ENCODE measurements at regions not wholly inside any gene's neighbourhood (a gene's known extent, or its start where the extent isn't known, plus 50 kb on each side); places are given as distances from the start of the nearest gene placed in this dataset.

DNA sequence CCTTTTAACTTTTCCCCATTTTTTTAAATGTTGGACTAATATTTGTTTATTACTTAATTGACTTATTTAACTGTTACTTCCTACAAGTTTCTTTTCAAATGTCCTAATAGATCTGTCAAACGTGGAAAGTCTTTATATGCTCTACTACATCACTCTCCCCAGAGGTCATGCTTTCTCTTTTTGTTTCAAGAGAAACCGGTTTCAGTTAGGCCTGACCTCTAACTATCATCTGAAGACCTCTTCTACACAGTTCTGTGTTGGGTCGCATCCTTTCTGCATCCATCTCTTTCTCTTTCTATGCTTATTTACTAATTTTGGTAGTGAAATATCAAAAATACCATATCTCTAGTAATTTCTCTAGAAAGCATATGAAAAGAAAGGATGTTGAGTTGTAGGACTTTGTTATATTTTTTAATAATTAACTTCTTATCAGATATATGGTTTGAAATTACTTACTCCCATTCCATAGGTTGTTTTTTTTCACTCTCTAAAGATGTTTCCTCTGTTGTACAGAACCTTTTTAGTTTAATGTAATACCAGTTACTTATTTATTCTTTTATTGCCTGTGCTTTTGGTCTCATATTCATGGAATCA is 781.2 kb upstream of the ARPP21 start:
- H3K4me1 Mint-ChIP-seq = peaks cover 0 to 5% of the 10 kb centered on the region in 2 donors
- ATAC-seq (replicated peaks) (no peak), DNase-seq (no peak)
- H3K27me3 Mint-ChIP-seq = no peaks in the 10 kb centered on the region
- H3K27ac Mint-ChIP-seq = no peak overlapping the region
- no peak overlapping the region for H3K4me3 Mint-ChIP-seq
- no peaks in the 10 kb centered on the region for H3K36me3 Mint-ChIP-seq
- H3K9me3 Mint-ChIP-seq = no peaks in the 10 kb centered on the region

DNA sequence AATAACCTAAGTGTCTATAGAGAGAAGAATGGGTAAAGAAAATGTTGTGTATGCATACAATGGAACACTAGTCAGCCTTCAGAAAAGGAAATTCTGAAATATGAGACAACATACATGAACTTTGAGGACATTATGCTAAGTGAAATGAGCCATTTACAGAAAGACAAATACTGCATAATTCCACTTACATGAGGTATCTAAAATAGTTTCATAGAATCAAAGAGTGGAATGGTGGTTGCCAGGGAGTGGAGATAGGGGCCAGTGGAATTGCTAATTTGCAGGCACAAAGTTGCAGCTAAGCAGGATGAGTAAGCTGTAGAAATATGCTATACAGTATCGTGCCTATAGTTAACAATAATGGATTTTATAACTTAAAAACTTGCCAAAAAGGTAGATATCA is 779.6 kb upstream of the ARPP21 start:
- Mint-ChIP-seq H3K36me3 (no peaks in the 10 kb centered on the region), H3K4me1 (peaks cover 5 to 8% of the 10 kb centered on the region in 2 donors), H3K4me3 (no peak overlapping the region), H3K9me3 (no peaks in the 10 kb centered on the region), H3K27me3 (no peaks in the 10 kb centered on the region), H3K27ac (no peak overlapping the region)
- ATAC-seq (replicated peaks) (no peak), DNase-seq (no peak)

DNA sequence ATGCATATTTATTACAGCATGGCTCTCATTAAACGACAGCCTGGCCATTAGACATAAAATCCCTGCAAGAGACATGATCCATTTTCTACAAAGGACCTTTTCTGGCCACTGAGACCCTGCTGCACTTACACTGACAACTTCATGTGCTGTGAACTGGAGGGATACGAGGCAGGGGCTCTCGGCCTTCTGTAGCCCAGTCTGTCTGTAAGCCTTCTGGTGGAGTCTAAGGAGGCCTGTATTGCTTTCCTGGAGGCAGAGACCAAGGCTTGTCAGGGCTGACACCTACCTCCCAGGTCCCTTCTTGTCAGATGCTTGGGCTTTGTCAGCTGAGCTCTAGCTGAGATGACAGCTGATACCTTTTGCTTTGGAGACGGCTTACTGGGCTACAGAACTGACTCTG is 776.9 kb upstream of the ARPP21 start:
- Mint-ChIP-seq H3K9me3 (no peaks in the 10 kb centered on the region), H3K36me3 (no peaks in the 10 kb centered on the region), H3K4me1 (peaks cover 1 to 8% of the 10 kb centered on the region in 2 donors), H3K4me3 (no peak overlapping the region), H3K27me3 (no peaks in the 10 kb centered on the region), H3K27ac (no peak overlapping the region)
- ATAC-seq (replicated peaks) = no peak
- DNase-seq = no peak

DNA sequence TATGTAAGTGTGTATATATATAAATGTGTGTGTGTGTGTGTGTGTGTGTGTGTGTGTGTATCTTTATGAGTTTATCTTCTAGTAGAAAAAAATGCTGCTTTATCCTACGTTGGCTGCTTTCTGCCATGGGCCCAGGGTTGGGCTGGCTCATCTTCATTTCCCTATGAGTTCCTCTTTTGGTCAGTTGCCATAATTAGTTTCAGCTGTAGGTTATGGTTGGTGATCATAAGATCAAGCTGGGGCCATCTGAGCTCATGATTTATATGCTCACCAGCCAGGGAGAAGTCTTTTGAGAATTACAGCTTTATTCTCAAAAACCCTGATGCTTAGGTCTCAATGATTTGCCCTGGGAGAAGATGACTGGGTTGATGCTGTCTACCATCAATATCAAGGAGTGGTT is 775.8 kb upstream of the ARPP21 start:
- Mint-ChIP-seq H3K9me3 (no peaks in the 10 kb centered on the region), H3K4me3 (no peak overlapping the region), H3K27me3 (peaks cover 0 to 4% of the 10 kb centered on the region in 2 donors), H3K36me3 (no peaks in the 10 kb centered on the region), H3K4me1 (peaks cover 0 to 8% of the 10 kb centered on the region in 2 donors), H3K27ac (no peak overlapping the region)
- ATAC-seq (replicated peaks) (peak; percentile 76 to 86), DNase-seq (no peak)

DNA sequence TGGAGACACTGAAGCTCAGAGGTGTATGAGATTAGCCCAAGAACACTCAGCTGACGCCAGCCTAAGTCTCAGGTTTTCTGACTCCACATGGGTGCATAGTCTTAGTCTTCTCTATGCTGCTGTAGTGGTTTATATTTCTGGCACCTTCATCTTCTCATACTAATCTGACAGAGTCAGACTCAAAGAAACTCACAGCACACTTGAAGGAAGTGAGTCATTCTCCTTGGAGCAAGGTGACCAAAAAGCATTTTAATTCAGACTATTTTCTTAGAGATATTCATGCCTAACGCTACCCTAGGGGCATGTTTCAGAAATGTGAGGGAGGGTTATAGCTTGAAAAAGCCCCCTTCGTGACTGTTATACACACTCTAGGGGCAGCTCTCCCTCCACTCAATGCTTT is 775.3 kb upstream of the ARPP21 start:
- Mint-ChIP-seq H3K4me3 (no peak overlapping the region), H3K4me1 (peaks cover 0 to 8% of the 10 kb centered on the region in 2 donors), H3K36me3 (no peaks in the 10 kb centered on the region), H3K27ac (no peak overlapping the region), H3K9me3 (no peaks in the 10 kb centered on the region), H3K27me3 (peaks cover 0 to 5% of the 10 kb centered on the region in 2 donors)
- ATAC-seq (replicated peaks) = peak in 1 of 2 donors; percentile 18
- no peak for DNase-seq

DNA sequence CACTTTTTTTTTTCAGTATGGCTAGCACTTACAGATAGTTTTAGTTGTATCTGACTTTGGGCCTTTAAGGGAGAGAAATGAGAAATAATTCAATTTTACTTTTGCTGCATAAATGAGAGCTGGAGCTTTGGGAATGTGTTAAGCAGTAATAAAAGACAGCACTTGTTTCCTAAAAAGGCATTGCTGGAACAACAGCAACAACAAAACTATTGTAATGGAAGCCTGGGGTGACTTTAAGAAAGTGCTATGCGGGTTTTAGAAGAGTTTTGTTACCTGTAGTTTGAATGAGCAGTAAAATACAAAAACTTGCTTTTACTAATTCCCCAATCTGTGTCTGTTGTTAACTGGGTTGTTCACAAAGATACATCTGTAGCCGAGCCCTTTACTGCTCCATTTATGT is 774.0 kb upstream of the ARPP21 start:
- no peak overlapping the region for H3K27ac Mint-ChIP-seq
- H3K36me3 Mint-ChIP-seq = no peaks in the 10 kb centered on the region
- H3K4me1 Mint-ChIP-seq = peaks cover 0 to 8% of the 10 kb centered on the region in 2 donors
- no peak for ATAC-seq (replicated peaks)
- peaks cover 0 to 5% of the 10 kb centered on the region in 2 donors for H3K27me3 Mint-ChIP-seq
- DNase-seq = no peak
- no peaks in the 10 kb centered on the region for H3K9me3 Mint-ChIP-seq
- no peak overlapping the region for H3K4me3 Mint-ChIP-seq

DNA sequence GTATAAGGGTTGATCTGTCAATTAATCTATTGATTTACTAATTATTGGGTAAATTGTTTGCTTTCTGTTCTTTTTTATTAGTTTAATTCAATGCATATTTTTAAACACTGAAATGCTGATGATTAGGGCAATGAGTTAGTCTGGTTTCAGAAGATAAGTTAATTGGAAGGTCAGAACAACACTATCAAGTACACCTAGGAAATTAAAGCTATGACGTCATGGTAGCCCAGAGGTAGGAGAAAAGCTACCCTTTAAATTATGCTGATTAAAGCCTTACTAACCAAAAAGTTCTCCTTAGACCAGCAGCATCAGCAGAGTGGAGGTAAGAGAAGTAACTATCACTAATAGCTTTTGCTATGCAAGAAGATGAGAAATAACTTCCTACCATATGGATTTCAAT is 770.4 kb upstream of the ARPP21 start:
- DNase-seq = no peak
- H3K27ac Mint-ChIP-seq = no peak overlapping the region
- peaks cover 0 to 5% of the 10 kb centered on the region in 2 donors for H3K27me3 Mint-ChIP-seq
- peaks cover 0 to 7% of the 10 kb centered on the region in 2 donors for H3K4me1 Mint-ChIP-seq
- ATAC-seq (replicated peaks) = no peak
- no peaks in the 10 kb centered on the region for H3K36me3 Mint-ChIP-seq
- H3K9me3 Mint-ChIP-seq = no peaks in the 10 kb centered on the region
- H3K4me3 Mint-ChIP-seq = no peak overlapping the region

DNA sequence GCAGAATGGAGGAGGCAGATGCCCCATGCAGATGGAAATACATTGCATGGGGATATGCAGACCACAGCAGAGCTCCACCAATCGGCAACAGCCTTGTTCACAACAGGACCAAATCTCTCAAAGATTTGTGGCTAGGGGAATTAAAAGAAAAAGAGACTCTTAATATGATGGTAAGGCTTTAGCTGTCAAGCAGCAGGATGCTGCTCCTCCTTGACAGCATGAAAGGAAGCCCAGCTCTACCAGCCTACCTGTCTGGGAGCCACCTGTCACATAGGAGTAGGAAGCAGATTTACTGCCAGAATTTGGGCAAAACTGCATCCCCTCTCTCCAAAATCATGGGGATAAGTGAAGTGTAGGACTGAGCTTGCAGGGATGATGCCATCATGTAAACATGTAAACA is 769.6 kb upstream of the ARPP21 start:
- Mint-ChIP-seq H3K27ac (no peak overlapping the region), H3K4me3 (no peak overlapping the region), H3K4me1 (peaks cover 0 to 5% of the 10 kb centered on the region in 2 donors), H3K27me3 (peaks cover 0 to 5% of the 10 kb centered on the region in 2 donors), H3K9me3 (no peaks in the 10 kb centered on the region), H3K36me3 (no peaks in the 10 kb centered on the region)
- DNase-seq (no peak), ATAC-seq (replicated peaks) (no peak)

DNA sequence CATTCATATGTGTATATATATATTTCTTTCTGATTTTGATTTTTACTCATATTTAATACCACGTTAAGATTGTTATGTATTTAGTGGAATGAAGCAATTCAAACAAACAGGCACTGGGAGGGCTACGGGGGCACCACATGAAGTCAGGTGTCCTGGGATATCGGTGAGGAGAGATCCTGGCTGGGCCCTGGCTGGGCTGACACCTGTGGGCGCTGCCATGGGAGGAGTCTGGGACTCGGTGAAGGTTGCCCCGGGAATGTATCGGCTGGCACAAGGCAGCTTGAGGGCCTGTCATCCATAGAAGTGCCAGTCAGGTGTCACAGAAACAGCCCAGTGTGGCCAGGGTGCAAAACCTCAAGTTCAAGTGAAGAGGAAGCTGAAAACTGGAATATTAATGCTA is 766.9 kb upstream of the ARPP21 start:
- no peak overlapping the region for H3K27ac Mint-ChIP-seq
- peaks cover 0 to 5% of the 10 kb centered on the region in 2 donors for H3K4me1 Mint-ChIP-seq
- no peak for ATAC-seq (replicated peaks)
- peaks cover 0 to under 1% of the 10 kb centered on the region in 2 donors for H3K9me3 Mint-ChIP-seq
- H3K27me3 Mint-ChIP-seq = peaks cover 0 to 5% of the 10 kb centered on the region in 2 donors
- H3K36me3 Mint-ChIP-seq = no peaks in the 10 kb centered on the region
- no peak for DNase-seq
- no peak overlapping the region for H3K4me3 Mint-ChIP-seq

DNA sequence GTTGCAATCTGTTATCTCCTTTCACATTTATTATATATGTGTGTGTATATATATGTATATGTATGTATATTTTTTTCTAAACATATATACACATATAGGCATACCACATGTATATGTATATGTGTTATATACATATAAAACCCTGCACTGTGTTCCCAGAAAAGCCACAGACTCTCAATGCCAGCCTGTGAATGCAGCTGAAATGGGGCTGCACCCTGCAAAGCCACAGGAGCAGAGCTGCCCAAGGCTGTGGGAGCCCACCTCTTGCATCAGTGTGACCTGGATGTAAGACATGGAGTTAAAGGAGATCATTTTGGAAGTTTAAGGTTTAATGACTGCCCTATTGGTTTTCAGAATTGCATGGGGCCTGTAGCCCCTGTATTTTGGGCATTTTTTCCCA is 762.3 kb upstream of the ARPP21 start:
- Mint-ChIP-seq H3K27ac (no peak overlapping the region), H3K4me1 (peaks cover 0 to 5% of the 10 kb centered on the region in 2 donors), H3K9me3 (peaks cover 0 to 3% of the 10 kb centered on the region in 2 donors)

DNA sequence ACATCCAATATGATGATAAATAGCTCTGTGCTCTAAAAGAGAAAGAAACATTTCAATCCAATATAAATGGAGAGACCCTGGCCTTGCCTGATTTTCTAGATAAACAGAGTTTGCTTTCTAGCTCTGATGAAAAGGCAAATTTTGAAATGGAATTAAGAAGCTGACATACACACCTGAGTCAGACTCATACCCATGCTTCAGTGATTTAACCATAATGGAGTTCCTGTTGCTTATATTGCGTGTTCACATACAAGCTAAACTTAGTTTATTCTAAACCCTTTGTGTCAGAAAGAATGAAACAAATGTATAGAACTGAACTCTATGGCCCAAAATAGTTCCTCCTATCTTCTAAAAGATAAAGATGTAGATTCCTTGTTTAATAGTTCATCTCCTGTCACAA is 760.8 kb upstream of the ARPP21 start:
- no peaks in the 10 kb centered on the region for H3K36me3 Mint-ChIP-seq
- peaks cover 0 to 3% of the 10 kb centered on the region in 2 donors for H3K9me3 Mint-ChIP-seq
- no peaks in the 10 kb centered on the region for H3K27me3 Mint-ChIP-seq
- DNase-seq (no peak), ATAC-seq (replicated peaks) (no peak)
- H3K4me1 Mint-ChIP-seq = no peaks in the 10 kb centered on the region
- no peak overlapping the region for H3K27ac Mint-ChIP-seq
- no peak overlapping the region for H3K4me3 Mint-ChIP-seq

More for the DNA sequence above, 762.3 kb upstream of the ARPP21 start:
- no peaks in the 10 kb centered on the region for H3K27me3 Mint-ChIP-seq
- no peak for DNase-seq
- H3K4me3 Mint-ChIP-seq = no peak overlapping the region
- no peak for ATAC-seq (replicated peaks)
- no peaks in the 10 kb centered on the region for H3K36me3 Mint-ChIP-seq

DNA sequence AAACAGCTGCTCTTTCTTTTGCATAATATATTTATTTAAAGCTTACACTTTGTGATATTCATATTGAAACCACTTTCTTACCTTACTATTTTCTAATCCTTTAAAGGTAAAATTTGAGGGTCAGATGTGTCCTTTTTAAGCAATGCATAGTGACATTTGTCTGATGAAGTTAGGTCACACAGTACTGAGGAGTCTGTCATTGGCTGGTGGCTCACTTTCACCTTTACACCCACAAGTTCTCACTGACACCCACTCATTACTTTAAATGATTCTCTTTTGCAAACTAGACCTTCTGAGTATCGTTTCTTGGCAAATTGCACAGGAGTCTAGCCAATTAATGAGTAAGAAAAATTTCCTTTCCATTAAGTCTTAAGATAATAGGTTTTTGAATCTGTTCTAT is 758.3 kb upstream of the ARPP21 start:
- H3K27me3 Mint-ChIP-seq = no peaks in the 10 kb centered on the region
- DNase-seq = no peak
- no peak overlapping the region for H3K4me3 Mint-ChIP-seq
- peak; percentile 65 to 69 for ATAC-seq (replicated peaks)
- H3K9me3 Mint-ChIP-seq = peaks cover 0 to 3% of the 10 kb centered on the region in 2 donors
- H3K27ac Mint-ChIP-seq = no peak overlapping the region
- no peaks in the 10 kb centered on the region for H3K36me3 Mint-ChIP-seq
- H3K4me1 Mint-ChIP-seq = no peaks in the 10 kb centered on the region

DNA sequence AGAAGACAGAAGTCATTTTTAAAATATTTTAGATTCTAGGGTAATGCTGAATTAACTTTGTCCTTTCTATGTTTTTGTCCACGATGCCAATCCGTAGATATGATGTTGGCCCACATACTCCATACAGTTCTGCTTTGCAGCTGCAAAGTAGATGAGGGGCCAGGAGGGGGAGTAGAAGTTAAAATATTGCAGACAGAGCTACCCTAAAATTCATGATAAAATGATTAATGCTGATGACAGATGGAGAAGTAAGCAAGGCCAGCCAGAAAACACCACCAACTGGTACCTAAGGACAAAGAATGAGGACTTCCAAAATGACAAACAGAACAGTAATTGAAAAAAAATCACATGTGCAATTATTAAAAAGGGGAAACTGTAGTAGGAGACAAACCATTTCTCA is 756.6 kb upstream of the ARPP21 start:
- H3K4me1 Mint-ChIP-seq = no peaks in the 10 kb centered on the region
- H3K9me3 Mint-ChIP-seq = no peaks in the 10 kb centered on the region
- no peak overlapping the region for H3K27ac Mint-ChIP-seq
- no peaks in the 10 kb centered on the region for H3K36me3 Mint-ChIP-seq
- H3K27me3 Mint-ChIP-seq = no peaks in the 10 kb centered on the region
- no peak overlapping the region for H3K4me3 Mint-ChIP-seq
- DNase-seq (no peak), ATAC-seq (replicated peaks) (peak; percentile 36 to 52)

DNA sequence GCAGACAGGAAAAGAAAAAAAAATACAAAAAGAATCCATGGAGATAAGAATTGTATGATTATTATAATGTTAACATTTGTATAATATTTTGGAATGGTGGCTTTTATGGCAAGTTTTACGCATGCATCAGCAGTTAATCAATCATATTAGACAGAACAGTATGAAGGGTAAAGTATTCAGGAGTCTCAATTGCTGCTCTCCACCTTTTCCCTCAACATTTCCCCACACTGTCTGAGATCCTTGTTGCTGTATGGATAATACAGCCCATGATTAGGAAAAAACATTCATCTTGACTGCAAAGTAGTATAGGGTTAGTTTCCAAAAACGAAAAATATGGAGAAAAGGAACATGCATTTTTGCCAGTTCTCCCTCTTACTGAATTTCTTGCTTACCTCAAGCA is 755.3 kb upstream of the ARPP21 start:
- Mint-ChIP-seq H3K36me3 (no peaks in the 10 kb centered on the region), H3K4me3 (no peak overlapping the region), H3K4me1 (no peaks in the 10 kb centered on the region), H3K9me3 (no peaks in the 10 kb centered on the region), H3K27me3 (no peaks in the 10 kb centered on the region), H3K27ac (no peak overlapping the region)
- ATAC-seq (replicated peaks) = no peak
- DNase-seq = no peak

DNA sequence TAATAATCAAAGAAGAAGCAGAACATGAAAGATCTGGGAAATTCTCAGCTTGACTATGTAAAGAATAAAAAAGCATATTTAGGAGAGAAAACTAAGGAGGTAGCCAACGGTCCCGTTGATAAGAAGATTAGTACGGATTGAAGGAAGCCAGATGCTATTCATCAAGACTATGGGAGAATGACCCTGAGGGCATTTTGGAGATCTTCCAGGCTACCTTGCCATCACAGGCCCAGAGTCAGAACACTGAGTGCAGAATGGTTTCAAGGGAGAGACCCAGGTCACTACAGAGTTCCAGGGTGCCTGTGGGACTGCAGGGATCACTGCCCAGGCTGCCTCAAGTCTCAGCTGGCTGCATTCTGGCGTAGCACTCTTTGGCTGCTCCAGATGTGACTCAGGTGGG is 752.9 kb upstream of the ARPP21 start:
- ATAC-seq (replicated peaks) (no peak), DNase-seq (no peak)
- Mint-ChIP-seq H3K36me3 (no peaks in the 10 kb centered on the region), H3K27me3 (no peaks in the 10 kb centered on the region), H3K9me3 (no peaks in the 10 kb centered on the region), H3K4me1 (no peaks in the 10 kb centered on the region), H3K4me3 (no peak overlapping the region), H3K27ac (no peak overlapping the region)

DNA sequence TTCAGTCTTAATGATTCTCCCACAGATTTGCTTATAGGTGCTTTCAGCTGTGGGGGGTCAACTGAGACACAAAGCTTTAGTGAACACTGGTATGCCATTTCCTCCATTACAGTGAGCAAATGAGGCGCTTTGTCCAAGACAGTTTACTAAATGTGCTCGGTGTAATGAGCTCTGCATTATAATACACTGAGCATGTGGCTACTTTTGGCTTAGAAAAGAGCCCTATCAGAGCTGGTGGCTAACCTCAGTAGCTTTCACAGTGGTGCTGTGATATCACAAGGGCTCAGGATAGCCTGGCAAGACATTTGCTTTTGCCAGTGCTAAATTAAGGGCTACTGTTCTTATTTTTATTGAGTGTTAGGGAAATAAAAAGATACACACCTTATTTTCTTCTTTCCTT is 749.7 kb upstream of the ARPP21 start:
- ATAC-seq (replicated peaks) = no peak
- peaks cover 0 to 5% of the 10 kb centered on the region in 2 donors for H3K27me3 Mint-ChIP-seq
- peaks cover 0 to 1% of the 10 kb centered on the region in 2 donors for H3K36me3 Mint-ChIP-seq
- H3K4me1 Mint-ChIP-seq = no peaks in the 10 kb centered on the region
- no peak overlapping the region for H3K27ac Mint-ChIP-seq
- DNase-seq = no peak
- H3K9me3 Mint-ChIP-seq = no peaks in the 10 kb centered on the region
- no peak overlapping the region for H3K4me3 Mint-ChIP-seq

Measured in stimulated activated naive B cell treated with anti-CD40 and anti-IgM and Interleukin-4, amounts not matched to agents 10 μg/mL and 1 μg/mL and 100 μg/mL, for 72 hours (primary cell).